Parathyroid adenoma (tissue), 2 donors: ENCODE measurements at regions not wholly inside any gene's neighbourhood (a gene's known extent, or its start where the extent isn't known, plus 50 kb on each side); places are given as distances from the start of the nearest gene placed in this dataset.

ENCODE experiments used
- H2AFZ ChIP-seq: fragments of 300-600 bp; sonication (generic); one replicate; pipeline ENCODE4 v1.7.0; 2017; ENCODE audit warnings: antibody characterized with exemption, mild to moderate bottlenecking
- H3K27ac ChIP-seq: fragments of 300-600 bp; sonication (generic); one replicate; pipeline ENCODE4 v1.7.0; 2017
- H3K27me3 ChIP-seq: fragments of 300-600 bp; sonication (generic); one replicate; pipeline ENCODE4 v1.7.0; 2017; ENCODE audit warnings: low read length; ENCODE audit not compliant: control insufficient read depth, insufficient read depth
- H3K36me3 ChIP-seq: fragments of 300-600 bp; sonication (generic); one replicate; pipeline ENCODE4 v1.7.0; 2017; ENCODE audit warnings: low read length; ENCODE audit not compliant: control insufficient read depth, insufficient read depth
- H3K4me1 ChIP-seq: fragments of 300-600 bp; sonication (generic); one replicate; pipeline ENCODE4 v1.7.0; 2017; ENCODE audit warnings: control low read depth
- H3K4me2 ChIP-seq: fragments of 300-600 bp; sonication (generic); one replicate; pipeline ENCODE4 v1.7.0; 2017; ENCODE audit warnings: low read length
- H3K4me3 ChIP-seq: fragments of 300-600 bp; sonication (generic); one replicate; pipeline ENCODE4 v1.7.0; 2017; ENCODE audit warnings: low read depth, low read length
- H3K79me2 ChIP-seq: fragments of 300-600 bp; sonication (generic); one replicate; pipeline ENCODE4 v1.7.0; 2017; ENCODE audit warnings: control low read depth
- H3K9ac ChIP-seq: fragments of 300-600 bp; sonication (generic); one replicate; pipeline ENCODE4 v1.7.0; 2017; ENCODE audit warnings: mild to moderate bottlenecking
- H3K9me3 ChIP-seq: fragments of 300-600 bp; sonication (generic); one replicate; pipeline ENCODE4 v1.7.0; 2017; ENCODE audit warnings: low read length; ENCODE audit not compliant: control insufficient read depth
- TF ChIP-seq, protein P1 (sequence below): fragments of 300-600 bp; sonication (generic); IDR thresholded peaks from one replicate; pipeline ENCODE4 v1.7.0; 2017; ENCODE audit warnings: antibody characterized with exemption, mild to moderate bottlenecking
- donor health status: primary hyperparathyroidism.

DNA sequence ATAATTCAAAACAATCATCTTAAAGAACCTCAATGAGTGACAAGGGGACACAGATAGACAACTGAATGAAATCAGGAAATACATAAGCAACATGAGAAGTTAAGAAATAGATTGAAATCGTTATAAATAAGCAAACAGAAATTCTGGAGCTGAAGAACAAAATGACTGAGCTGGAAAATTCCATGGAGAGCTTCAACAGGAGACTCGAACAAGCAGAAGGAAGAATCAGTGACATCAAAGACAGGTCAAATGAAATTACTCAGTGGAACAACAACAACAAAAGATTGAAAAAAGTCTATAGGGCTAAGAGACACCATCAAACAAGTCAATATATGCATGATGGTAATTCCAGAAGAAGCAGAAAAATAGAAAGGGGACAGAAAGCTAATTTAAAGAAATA, 89.5 kb upstream of the ALKAL2 start:
- Histone ChIP-seq H3K27me3 (no peaks in the 10 kb centered on the region), H3K4me3 (no peak overlapping the region), H3K27ac (no peak overlapping the region), H3K79me2 (no peaks in the 10 kb centered on the region), H3K4me2 (no peak overlapping the region), H3K36me3 (no peaks in the 10 kb centered on the region), H2AFZ (no peak overlapping the region), H3K9ac (no peak overlapping the region), H3K4me1 (no peaks in the 10 kb centered on the region), H3K9me3 (no peaks in the 10 kb centered on the region)
- TF ChIP-seq, protein P1, sequence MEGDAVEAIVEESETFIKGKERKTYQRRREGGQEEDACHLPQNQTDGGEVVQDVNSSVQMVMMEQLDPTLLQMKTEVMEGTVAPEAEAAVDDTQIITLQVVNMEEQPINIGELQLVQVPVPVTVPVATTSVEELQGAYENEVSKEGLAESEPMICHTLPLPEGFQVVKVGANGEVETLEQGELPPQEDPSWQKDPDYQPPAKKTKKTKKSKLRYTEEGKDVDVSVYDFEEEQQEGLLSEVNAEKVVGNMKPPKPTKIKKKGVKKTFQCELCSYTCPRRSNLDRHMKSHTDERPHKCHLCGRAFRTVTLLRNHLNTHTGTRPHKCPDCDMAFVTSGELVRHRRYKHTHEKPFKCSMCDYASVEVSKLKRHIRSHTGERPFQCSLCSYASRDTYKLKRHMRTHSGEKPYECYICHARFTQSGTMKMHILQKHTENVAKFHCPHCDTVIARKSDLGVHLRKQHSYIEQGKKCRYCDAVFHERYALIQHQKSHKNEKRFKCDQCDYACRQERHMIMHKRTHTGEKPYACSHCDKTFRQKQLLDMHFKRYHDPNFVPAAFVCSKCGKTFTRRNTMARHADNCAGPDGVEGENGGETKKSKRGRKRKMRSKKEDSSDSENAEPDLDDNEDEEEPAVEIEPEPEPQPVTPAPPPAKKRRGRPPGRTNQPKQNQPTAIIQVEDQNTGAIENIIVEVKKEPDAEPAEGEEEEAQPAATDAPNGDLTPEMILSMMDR = no peak

DNA sequence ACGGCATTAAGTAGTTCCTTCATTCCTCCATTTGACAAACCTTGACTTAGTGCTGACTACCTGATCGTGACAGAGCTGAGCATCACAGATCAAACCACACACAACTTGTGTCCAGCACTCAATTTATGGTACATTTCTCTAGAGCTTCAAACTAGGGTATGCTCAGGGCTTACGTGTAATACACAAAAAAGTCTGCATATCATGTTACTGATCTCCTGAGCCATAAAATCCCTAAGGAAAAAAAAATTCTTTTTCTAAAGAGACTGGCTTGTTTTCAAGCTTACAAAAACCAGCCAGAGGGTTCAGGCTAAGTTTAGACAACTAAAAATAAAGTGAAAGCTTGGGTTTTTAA, 88.0 kb upstream of the ALKAL2 start:
- Histone ChIP-seq H3K9me3 (no peaks in the 10 kb centered on the region), H3K27me3 (no peaks in the 10 kb centered on the region), H3K9ac (no peak overlapping the region), H3K79me2 (no peaks in the 10 kb centered on the region), H3K27ac (no peak overlapping the region), H3K4me1 (no peaks in the 10 kb centered on the region), H3K36me3 (no peaks in the 10 kb centered on the region), H2AFZ (no peak overlapping the region), H3K4me3 (no peak overlapping the region), H3K4me2 (no peak overlapping the region)
- TF ChIP-seq, protein P1 = no peak

DNA sequence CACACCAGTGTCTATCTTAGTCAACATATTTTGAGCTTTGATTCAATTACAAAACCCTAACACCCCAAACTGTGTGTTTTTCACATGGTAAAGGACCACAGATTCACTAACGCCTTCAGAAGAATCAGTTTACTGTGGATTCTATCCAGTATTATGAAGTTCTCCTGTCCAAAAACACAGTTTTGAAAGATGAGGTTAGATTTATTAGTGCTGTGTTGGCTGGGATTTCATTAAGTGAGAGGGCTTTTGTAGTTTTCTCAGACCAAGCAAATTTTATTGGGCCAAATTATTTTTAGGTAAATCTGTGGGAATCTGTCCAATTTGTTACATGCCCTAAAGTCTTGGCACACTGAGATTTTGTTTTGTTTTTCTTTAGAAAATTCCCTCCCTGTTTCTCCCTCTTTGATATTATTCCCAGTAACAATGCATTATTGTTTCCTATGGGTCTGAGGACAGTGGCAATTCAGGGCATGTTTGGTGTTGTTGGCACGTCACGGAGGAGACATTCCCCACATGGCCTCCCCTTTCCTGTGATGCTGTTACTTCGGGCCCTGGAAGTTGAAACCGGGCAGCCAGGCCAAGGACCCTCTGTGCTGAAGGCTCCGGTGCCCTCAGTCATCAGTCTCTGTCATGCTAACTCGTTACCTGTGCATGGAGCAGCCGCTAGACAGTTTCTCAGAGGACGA, 87.5 kb upstream of the ALKAL2 start:
- Histone ChIP-seq H3K27me3 (no peaks in the 10 kb centered on the region), H3K4me1 (no peaks in the 10 kb centered on the region), H3K79me2 (no peaks in the 10 kb centered on the region), H3K9me3 (no peaks in the 10 kb centered on the region), H3K36me3 (no peaks in the 10 kb centered on the region), H3K9ac (no peak overlapping the region), H2AFZ (no peak overlapping the region), H3K4me2 (no peak overlapping the region), H3K27ac (no peak overlapping the region), H3K4me3 (no peak overlapping the region)
- TF ChIP-seq, protein P1 = no peak

DNA sequence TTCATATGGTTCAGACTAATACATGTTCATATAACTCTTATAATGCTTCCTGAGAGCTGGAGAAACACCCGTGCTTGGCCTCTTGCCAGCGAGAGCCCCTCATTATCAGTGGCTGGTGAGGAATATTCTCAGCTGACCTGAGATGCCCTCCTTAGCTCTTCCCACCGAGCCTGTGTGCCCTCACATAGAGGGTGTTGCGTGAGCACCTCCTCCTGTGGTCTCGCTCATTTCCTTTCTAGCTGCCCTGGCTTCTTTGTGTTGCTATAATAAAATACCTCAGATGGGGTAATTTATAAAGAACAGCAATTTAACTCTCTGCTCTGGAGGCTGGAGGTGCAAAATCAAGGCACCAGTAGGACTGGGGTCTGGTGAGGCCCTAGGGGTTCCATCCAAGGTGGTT, 80.5 kb upstream of the ALKAL2 start:
- H3K9me3 ChIP-seq = no peaks in the 10 kb centered on the region
- no peaks in the 10 kb centered on the region for H3K36me3 ChIP-seq
- TF ChIP-seq, protein P1 = no peak
- H3K27me3 ChIP-seq = no peaks in the 10 kb centered on the region
- H3K4me3 ChIP-seq = no peak overlapping the region
- no peaks in the 10 kb centered on the region for H3K79me2 ChIP-seq
- no peak overlapping the region for H3K4me2 ChIP-seq
- no peaks in the 10 kb centered on the region for H3K4me1 ChIP-seq
- no peak overlapping the region for H3K9ac ChIP-seq
- H3K27ac ChIP-seq = no peak overlapping the region
- no peak overlapping the region for H2AFZ ChIP-seq

DNA sequence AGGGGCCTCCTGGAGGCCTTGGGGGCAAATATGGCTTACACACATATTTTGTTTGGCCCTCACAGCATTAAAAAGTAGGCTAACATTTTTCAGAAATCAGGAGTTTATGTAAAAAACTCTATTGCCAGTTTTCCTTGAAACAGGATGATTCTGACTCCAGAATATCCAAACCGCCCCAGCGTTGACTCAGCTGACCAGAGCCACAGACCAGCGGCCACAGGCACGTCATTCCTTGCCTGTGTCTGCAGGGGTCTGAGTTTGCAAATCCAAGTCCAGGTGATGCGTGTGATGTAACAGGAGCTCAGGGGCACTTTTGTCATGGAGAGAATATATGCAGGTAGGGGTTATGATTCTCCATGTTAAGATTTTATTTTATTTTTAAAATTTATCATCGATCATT, 79.4 kb upstream of the ALKAL2 start:
- H3K9me3 ChIP-seq = no peaks in the 10 kb centered on the region
- H3K27me3 ChIP-seq = no peaks in the 10 kb centered on the region
- no peaks in the 10 kb centered on the region for H3K4me1 ChIP-seq
- TF ChIP-seq, protein P1 = no peak
- H3K27ac ChIP-seq = no peak overlapping the region
- H3K4me2 ChIP-seq = no peak overlapping the region
- H3K79me2 ChIP-seq = no peaks in the 10 kb centered on the region
- H3K4me3 ChIP-seq = no peak overlapping the region
- H3K36me3 ChIP-seq = no peaks in the 10 kb centered on the region
- no peak overlapping the region for H3K9ac ChIP-seq
- no peak overlapping the region for H2AFZ ChIP-seq
